GM06990 (cell line): ENCODE measurements at regions not wholly inside any gene's neighbourhood (a gene's known extent, or its start where the extent isn't known, plus 50 kb on each side); places are given as distances from the start of the nearest gene placed in this dataset.

Source experiments
- DNase-seq: peaks from one replicate; pipeline ENCODE4 v3.0.0-alpha.2; 2011; ENCODE audit not compliant: insufficient read length; ENCODE audit errors: extremely low read depth
- H3K27me3 ChIP-seq: replicated peaks from 2 replicates; pipeline ENCODE4 v1.6.0; 2011; ENCODE audit warnings: low read length; ENCODE audit not compliant: control insufficient read depth, insufficient read depth
- H3K36me3 ChIP-seq: 2 replicates; pipeline ENCODE4 v1.5.1; 2011; ENCODE audit warnings: low read length; ENCODE audit not compliant: control insufficient read depth, insufficient read depth
- H3K4me3 ChIP-seq: replicated peaks from 2 replicates; pipeline ENCODE4 v1.5.1; 2011; ENCODE audit warnings: low read depth, mild to moderate bottlenecking, control low read depth, low read length
- TF ChIP-seq, protein P1 (sequence below): IDR thresholded peaks from 2 replicates; pipeline ENCODE4 v1.5.1; 2011; ENCODE audit warnings: low read length, control low read depth, mild to moderate bottlenecking, inconsistent platforms; ENCODE audit not compliant: insufficient read depth, poor library complexity, severe bottlenecking

DNA sequence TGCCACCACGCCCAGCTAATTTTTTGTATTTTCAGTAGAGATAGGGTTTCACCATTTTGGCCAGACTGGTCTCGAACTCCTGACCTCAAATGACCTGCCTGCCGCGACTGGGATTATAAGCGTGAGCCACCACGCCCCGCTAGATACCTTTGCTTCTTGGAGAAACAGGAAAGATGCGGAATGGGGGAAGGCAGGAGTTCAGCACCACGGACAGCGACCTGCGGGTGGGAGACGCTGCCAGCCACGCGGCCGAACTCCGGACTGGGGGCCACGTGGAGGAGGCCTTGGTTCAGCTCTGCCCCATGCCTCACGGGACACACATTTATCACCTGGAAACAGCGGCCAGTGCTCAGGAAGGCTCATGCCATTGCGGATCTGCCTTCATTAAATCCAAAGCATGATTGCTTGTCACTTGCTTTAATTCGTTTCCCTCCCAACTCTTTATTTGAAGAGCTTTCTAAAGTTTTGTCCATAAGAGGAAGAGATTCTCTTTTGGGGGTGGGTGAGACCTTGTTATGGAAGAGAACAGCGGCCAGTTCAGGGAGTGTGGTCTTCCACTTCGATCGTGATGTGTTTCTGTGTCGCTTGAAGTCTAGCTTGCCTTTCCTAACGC lies 219.9 kb downstream of the ENGASE start:
- H3K4me3 ChIP-seq: no peak overlapping the region
- TF ChIP-seq, protein P1, sequence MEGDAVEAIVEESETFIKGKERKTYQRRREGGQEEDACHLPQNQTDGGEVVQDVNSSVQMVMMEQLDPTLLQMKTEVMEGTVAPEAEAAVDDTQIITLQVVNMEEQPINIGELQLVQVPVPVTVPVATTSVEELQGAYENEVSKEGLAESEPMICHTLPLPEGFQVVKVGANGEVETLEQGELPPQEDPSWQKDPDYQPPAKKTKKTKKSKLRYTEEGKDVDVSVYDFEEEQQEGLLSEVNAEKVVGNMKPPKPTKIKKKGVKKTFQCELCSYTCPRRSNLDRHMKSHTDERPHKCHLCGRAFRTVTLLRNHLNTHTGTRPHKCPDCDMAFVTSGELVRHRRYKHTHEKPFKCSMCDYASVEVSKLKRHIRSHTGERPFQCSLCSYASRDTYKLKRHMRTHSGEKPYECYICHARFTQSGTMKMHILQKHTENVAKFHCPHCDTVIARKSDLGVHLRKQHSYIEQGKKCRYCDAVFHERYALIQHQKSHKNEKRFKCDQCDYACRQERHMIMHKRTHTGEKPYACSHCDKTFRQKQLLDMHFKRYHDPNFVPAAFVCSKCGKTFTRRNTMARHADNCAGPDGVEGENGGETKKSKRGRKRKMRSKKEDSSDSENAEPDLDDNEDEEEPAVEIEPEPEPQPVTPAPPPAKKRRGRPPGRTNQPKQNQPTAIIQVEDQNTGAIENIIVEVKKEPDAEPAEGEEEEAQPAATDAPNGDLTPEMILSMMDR: no peak
- H3K27me3 ChIP-seq: no peaks in the 10 kb centered on the region; the same call in none of the 2 replicates
- H3K36me3 ChIP-seq: no peaks in the 10 kb centered on the region
- peak; percentile 36 for DNase-seq

DNA sequence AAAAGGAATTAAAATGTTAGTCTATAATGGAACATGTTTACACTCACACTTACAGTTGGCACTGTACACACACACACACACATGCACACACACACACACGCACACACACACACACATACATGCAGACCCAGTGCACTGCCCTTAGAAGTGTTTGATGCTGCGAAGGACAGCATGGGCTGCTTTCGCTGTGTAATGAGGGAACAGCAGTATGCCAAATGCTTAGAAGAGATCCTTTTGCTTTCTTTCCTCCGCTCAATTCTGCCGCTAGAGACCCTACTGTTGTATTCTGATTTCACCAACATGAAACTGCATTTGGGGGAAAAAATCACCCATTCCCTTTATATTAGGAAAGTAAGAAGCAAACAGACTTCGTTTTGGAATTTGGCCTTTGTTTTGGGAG lies 217.9 kb downstream of the ENGASE start:
- DNase-seq: no peak
- H3K36me3 ChIP-seq: no peaks in the 10 kb centered on the region
- H3K27me3 ChIP-seq: no peaks in the 10 kb centered on the region; the same call in none of the 2 replicates
- TF ChIP-seq, protein P1: no peak
- H3K4me3 ChIP-seq: no peak overlapping the region

DNA sequence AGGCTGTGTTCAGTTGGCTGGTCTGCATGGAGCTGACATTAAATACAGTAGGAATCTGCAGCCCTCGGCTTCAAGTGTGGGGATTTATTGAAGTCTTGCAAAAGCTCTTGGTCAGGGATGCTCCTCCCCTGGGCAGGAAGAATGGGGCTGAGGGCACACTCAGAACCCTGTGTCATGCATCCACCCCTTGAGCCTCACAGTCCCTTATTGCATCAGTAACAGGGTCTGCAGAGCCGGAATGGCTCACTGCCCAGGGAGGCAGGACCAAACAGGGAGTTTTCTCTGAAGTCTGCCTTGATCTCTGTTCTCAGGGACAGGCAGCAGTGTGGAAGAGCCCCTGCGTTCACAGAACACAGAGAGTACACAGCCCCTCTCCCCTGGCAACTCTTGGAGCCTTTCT lies 216.8 kb downstream of the ENGASE start:
- H3K36me3 ChIP-seq: no peaks in the 10 kb centered on the region
- H3K27me3 ChIP-seq: no peaks in the 10 kb centered on the region; the same call in none of the 2 replicates
- no peak for DNase-seq
- TF ChIP-seq, protein P1: no peak
- no peak overlapping the region for H3K4me3 ChIP-seq

DNA sequence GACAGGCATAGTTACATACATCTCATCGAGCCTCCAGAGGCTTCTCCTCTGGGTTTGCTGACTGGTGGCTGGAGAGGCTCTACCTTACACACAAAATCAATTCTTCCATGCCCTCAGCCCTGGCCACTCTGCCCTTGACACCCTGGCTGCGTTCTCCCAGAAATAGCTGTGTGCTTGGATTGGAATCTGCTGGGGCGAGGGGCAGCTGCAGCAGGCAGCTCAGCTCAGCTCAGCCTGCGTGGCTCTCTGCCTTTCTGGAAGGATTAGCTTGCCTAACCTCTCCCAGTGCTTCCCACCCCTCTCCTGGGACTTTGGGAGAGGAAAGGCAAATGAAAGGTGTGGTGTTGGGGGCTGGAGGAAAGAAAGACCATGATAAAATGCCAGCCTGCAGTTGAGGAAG lies 216.1 kb downstream of the ENGASE start:
- H3K4me3 ChIP-seq: no peak overlapping the region
- no peaks in the 10 kb centered on the region; the same call in none of the 2 replicates for H3K27me3 ChIP-seq
- TF ChIP-seq, protein P1: no peak
- DNase-seq: no peak
- no peaks in the 10 kb centered on the region for H3K36me3 ChIP-seq

DNA sequence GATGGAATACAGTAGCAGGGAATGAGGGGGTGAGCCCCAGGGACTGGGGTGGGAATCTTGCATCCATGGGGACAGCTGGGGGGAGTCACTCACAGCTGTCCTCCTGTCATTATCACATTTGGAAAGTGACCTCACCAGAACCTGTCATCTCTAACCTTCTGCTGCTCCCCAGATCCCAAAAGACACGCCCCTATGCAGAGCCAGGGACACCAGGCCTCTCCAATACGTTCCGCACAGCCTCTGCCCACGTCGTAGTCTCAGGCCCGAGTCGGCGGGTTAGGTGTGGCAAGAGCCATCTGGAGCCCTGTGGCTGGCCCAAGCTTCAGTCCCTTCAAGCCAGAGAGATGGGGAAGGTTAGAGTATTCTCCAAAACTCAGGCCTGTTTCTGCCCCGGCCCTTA lies 214.3 kb downstream of the ENGASE start:
- Histone ChIP-seq H3K27me3 (no peaks in the 10 kb centered on the region; the same call in 1 of the 2 replicates), H3K36me3 (no peaks in the 10 kb centered on the region), H3K4me3 (no peak overlapping the region)
- no peak for DNase-seq
- TF ChIP-seq, protein P1: no peak

DNA sequence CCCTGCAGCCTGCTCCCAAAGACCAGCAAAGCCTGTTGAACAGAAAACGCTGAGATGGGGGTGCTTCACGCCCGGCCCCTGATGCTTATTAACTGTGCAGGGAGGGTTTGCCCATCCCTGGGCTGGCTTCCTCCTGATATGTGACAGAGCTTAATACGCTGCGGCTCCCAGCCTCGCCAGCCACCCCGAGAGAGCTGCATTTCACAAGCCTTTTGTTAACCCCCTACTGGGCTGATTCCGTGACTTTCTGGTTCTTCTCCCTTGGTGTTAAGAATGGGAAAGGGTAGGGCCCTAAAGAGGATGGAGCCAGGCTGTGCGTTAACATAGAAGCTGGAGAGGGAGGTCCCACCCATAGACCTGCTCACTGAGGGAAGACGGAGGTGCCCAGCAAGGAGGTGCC lies 211.8 kb downstream of the ENGASE start:
- DNase-seq: no peak
- Histone ChIP-seq H3K27me3 (no peaks in the 10 kb centered on the region; the same call in 1 of the 2 replicates), H3K4me3 (no peak overlapping the region), H3K36me3 (no peaks in the 10 kb centered on the region)
- TF ChIP-seq, protein P1: no peak
